ENCODE measurements at regions not wholly inside any gene's neighbourhood (a gene's known extent, or its start where the extent isn't known, plus 50 kb on each side); places are given as distances from the start of the nearest gene placed in this dataset.

- Histone ChIP-seq H3K4me1 (no peaks in the 10 kb centered on the region), H3K9me3 (peaks cover 0 to 30% (median 0%) of the 10 kb centered on the region in 11 donors), H3K27me3 (no peaks in the 10 kb centered on the region), H3K4me3 (no peak overlapping the region), H3K27ac (no peak overlapping the region), H3K36me3 (no peaks in the 10 kb centered on the region)
- TF ChIP-seq CTCF (IDR thresholded peaks at IDR 0.05), result no peak
- WGBS, 2 donors, result 26 to 36% methylated on average over 4 of the region's 4 CpGs
- intact Hi-C loops (cut with DNase I), result no loop called here
- DNase-seq (no peak), ATAC-seq (no peak)
Observed at GRCh38 chr7:51731075-51731474, 414.5 kb upstream of the COBL start.

- Histone ChIP-seq H3K4me3 (no peak overlapping the region), H3K4me1 (no peaks in the 10 kb centered on the region), H3K27me3 (no peaks in the 10 kb centered on the region), H3K27ac (no peak overlapping the region), H3K9me3 (peaks cover 0 to 31% (median 9%) of the 10 kb centered on the region in 11 donors), H3K36me3 (no peaks in the 10 kb centered on the region)
- intact Hi-C loops (cut with DNase I), result no loop called here
- WGBS, 2 donors, result 27 to 31% methylated on average over 2 of the region's 2 CpGs
- ATAC-seq, result no peak
- no peak for TF ChIP-seq CTCF (IDR thresholded peaks at IDR 0.05)
- DNase-seq, result no peak
Observed at GRCh38 chr7:51727441-51727840, 410.8 kb upstream of the COBL start.

GRCh38 chr7:51706851-51707250, 390.2 kb upstream of the COBL start:
- Histone ChIP-seq H3K4me3 (no peak overlapping the region), H3K27me3 (no peaks in the 10 kb centered on the region), H3K9me3 (peaks cover 0 to 19% (median 2%) of the 10 kb centered on the region in 11 donors), H3K36me3 (no peaks in the 10 kb centered on the region), H3K27ac (no peak overlapping the region), H3K4me1 (no peaks in the 10 kb centered on the region)
- DNase-seq (no peak), ATAC-seq (no peak)
- intact Hi-C loops (cut with DNase I), result loop anchor here in 1 of 10 donors (5.0 kb wide), 1 partner anchor 525 kb away; no protein-coding TSS in a partner anchor
- TF ChIP-seq CTCF (IDR thresholded peaks at IDR 0.05), result no peak
- WGBS, 2 donors, result 16 to 18% methylated on average over 1 of the region's 1 CpG

- no peak for TF ChIP-seq CTCF (IDR thresholded peaks at IDR 0.05)
- Histone ChIP-seq H3K36me3 (no peaks in the 10 kb centered on the region), H3K4me1 (no peaks in the 10 kb centered on the region), H3K9me3 (peaks cover 0 to 28% (median 5%) of the 10 kb centered on the region in 11 donors), H3K27me3 (no peaks in the 10 kb centered on the region), H3K27ac (no peak overlapping the region), H3K4me3 (no peak overlapping the region)
- DNase-seq (no peak), ATAC-seq (no peak)
- intact Hi-C loops (cut with DNase I), result loop anchor here in 1 of 10 donors (5.0 kb wide), 1 partner anchor 527 kb away; no protein-coding TSS in a partner anchor
- WGBS, 2 donors, result 50 to 72% methylated on average over 3 of the region's 3 CpGs
Observed at GRCh38 chr7:51705701-51706100, 389.1 kb upstream of the COBL start.

Measured in heart right ventricle (tissue), 16 donors.